ENCODE measurements at regions not wholly inside any gene's neighbourhood (a gene's known extent, or its start where the extent isn't known, plus 50 kb on each side); places are given as distances from the start of the nearest gene placed in this dataset.

GRCh38 chr15:46014532-46014931 lies 379.7 kb downstream of the SQOR start:
- no peak overlapping the region for H3K4me2 ChIP-seq (ENCODE audit: low read length)
- peaks cover 7 to 24% of the 10 kb centered on the region in 2 experiments; a peak in 3 of 4 replicates for H3K9me3 ChIP-seq (ENCODE audit: control insufficient read depth in 1 of 2, insufficient read depth in 1 of 2, low read depth in 1 of 2, low read length in 2 of 2)
- no peak overlapping the region for H2AFZ ChIP-seq (ENCODE audit: low read depth, low read length, poor library complexity, severe bottlenecking)
- H3K9ac ChIP-seq (ENCODE audit: low read length) = no peak overlapping the region
- H3K27me3 ChIP-seq (ENCODE audit: insufficient read depth, low read length) = no peaks in the 10 kb centered on the region
- ATAC-seq = no peak
- no peaks in the 10 kb centered on the region for H3K9me2 ChIP-seq (ENCODE audit: insufficient read depth)
- no peak overlapping the region for H3K27ac ChIP-seq (ENCODE audit: low read depth, low read length)
- H3K4me1 ChIP-seq (ENCODE audit: control insufficient read depth in 1 of 2, insufficient read depth in 2 of 2, low read length in 2 of 2) = no peaks in the 10 kb centered on the region
- no TSS peak for BruUV-seq (replicated peaks)
- CTCF ChIA-PET = no interaction called here
- TF ChIP-seq SRF (IDR thresholded peaks at IDR 0.05; ENCODE audit: low read depth) (no peak), YY1 (IDR thresholded peaks at IDR 0.05; ENCODE audit: extremely low read depth, insufficient replicate concordance, low read depth, low read length) (no peak)
- H4K20me1 ChIP-seq (ENCODE audit: insufficient read depth) = no peaks in the 10 kb centered on the region
- H3K4me3 ChIP-seq (replicated peaks in 1 of 2; ENCODE audit: low read depth in 1 of 2, low read length in 2 of 2) = no peak overlapping the region
- intact Hi-C loops (cut with micrococcal nuclease) = no loop called here
- H3K36me3 ChIP-seq (ENCODE audit: control insufficient read depth in 1 of 2, insufficient read depth in 2 of 2, low read length in 2 of 2) = no peaks in the 10 kb centered on the region
- H3K79me2 ChIP-seq (ENCODE audit: insufficient read depth, low read length) = no peaks in the 10 kb centered on the region
- RAD21 ChIA-PET (ENCODE audit: low non-redundant PET in 1 of 2, low total read pairs in 2 of 2, uncharacterized antibody in 2 of 2, unreplicated experiment in 2 of 2) = no interaction called here
- DNase-seq (ENCODE audit: low read depth, low spot score) = no peak
- POLR2A ChIA-PET = no interaction called here

- BruUV-seq (replicated peaks) = no TSS peak
- H3K9me3 ChIP-seq (ENCODE audit: control insufficient read depth in 1 of 2, insufficient read depth in 1 of 2, low read depth in 1 of 2, low read length in 2 of 2) = peaks cover 0 to 23% of the 10 kb centered on the region in 2 experiments; a peak in 2 of 4 replicates
- H4K20me1 ChIP-seq (ENCODE audit: insufficient read depth) = no peaks in the 10 kb centered on the region; the same call in 1 of the 2 replicates
- ATAC-seq (no peak), DNase-seq (ENCODE audit: low read depth, low spot score) (no peak)
- RAD21 ChIA-PET (ENCODE audit: low non-redundant PET in 1 of 2, low total read pairs in 2 of 2, uncharacterized antibody in 2 of 2, unreplicated experiment in 2 of 2) = no interaction called here
- intact Hi-C loops (cut with micrococcal nuclease) = no loop called here
- no peak overlapping the region for H3K4me2 ChIP-seq (ENCODE audit: low read length)
- H3K79me2 ChIP-seq (ENCODE audit: insufficient read depth, low read length) = no peaks in the 10 kb centered on the region
- H2AFZ ChIP-seq (ENCODE audit: low read depth, low read length, poor library complexity, severe bottlenecking) = no peak overlapping the region
- no peaks in the 10 kb centered on the region for H3K4me1 ChIP-seq (ENCODE audit: control insufficient read depth in 1 of 2, insufficient read depth in 2 of 2, low read length in 2 of 2)
- H3K9me2 ChIP-seq (ENCODE audit: insufficient read depth) = no peaks in the 10 kb centered on the region
- CTCF ChIA-PET = no interaction called here
- POLR2A ChIA-PET = no interaction called here
- no peak overlapping the region for H3K9ac ChIP-seq (ENCODE audit: low read length)
- no peaks in the 10 kb centered on the region for H3K27me3 ChIP-seq (ENCODE audit: insufficient read depth, low read length)
- no peaks in the 10 kb centered on the region for H3K36me3 ChIP-seq (ENCODE audit: control insufficient read depth in 1 of 2, insufficient read depth in 2 of 2, low read length in 2 of 2)
- no peak overlapping the region for H3K27ac ChIP-seq (ENCODE audit: low read depth, low read length)
- no peak overlapping the region for H3K4me3 ChIP-seq (replicated peaks in 1 of 2; ENCODE audit: low read depth in 1 of 2, low read length in 2 of 2)
- TF ChIP-seq ZBTB33 (IDR thresholded peaks at IDR 0.05; ENCODE audit: extremely low read depth, insufficient replicate concordance, low read length) (no peak), MAX (IDR thresholded peaks at IDR 0.05) (no peak), YY1 (IDR thresholded peaks at IDR 0.05; ENCODE audit: extremely low read depth, insufficient replicate concordance, low read depth, low read length) (no peak), POLR2AphosphoS5 (IDR thresholded peaks at IDR 0.05; ENCODE audit: low read depth, low read length) (no peak), RAD21 (IDR thresholded peaks at IDR 0.05; ENCODE audit: low read depth) (no peak), POLR2A (IDR thresholded peaks at IDR 0.05; ENCODE audit: borderline replicate concordance, extremely low read depth, insufficient read depth, insufficient read length) (no peak), ATF3 (IDR thresholded peaks at IDR 0.05) (no peak), FOSL1 (IDR thresholded peaks at IDR 0.05; ENCODE audit: low read depth) (no peak), SRF (IDR thresholded peaks at IDR 0.05; ENCODE audit: low read depth) (no peak), ZFX (IDR thresholded peaks at IDR 0.05) (no peak), REST (IDR thresholded peaks at IDR 0.05; ENCODE audit: low read depth) (no peak), EGR1 (IDR thresholded peaks at IDR 0.05; ENCODE audit: low read depth) (no peak), EZH2phosphoT487 (IDR thresholded peaks at IDR 0.05; ENCODE audit: borderline replicate concordance) (no peak), JUND (IDR thresholded peaks at IDR 0.05) (no peak)
These were observed 399.9 kb downstream of the SQOR start for GRCh38 chr15:46034755-46035154.

Data from HCT116 (cell line).